ENCODE measurements at regions not wholly inside any gene's neighbourhood (a gene's known extent, or its start where the extent isn't known, plus 50 kb on each side); places are given as distances from the start of the nearest gene placed in this dataset.
"Not testable (repeated sequence)": the region's sequence is repeated elsewhere in the genome, so short reads cannot be mapped to it uniquely, and the experiment has no call there.

GRCh38 chr4:124075276-124075675 lies 637.3 kb downstream of the ANKRD50 start:
- DNase-seq = not testable (repeated sequence)

GRCh38 chr4:124079174-124079780 lies 633.3 kb downstream of the ANKRD50 start:
- DNase-seq = no peak

- no peak for DNase-seq
Measured at GRCh38 chr4:124083711-124084110, 628.8 kb downstream of the ANKRD50 start.

- no peak for DNase-seq
Measured at GRCh38 chr4:124085561-124086180, 626.9 kb downstream of the ANKRD50 start.

- DNase-seq = no peak
Measured at GRCh38 chr4:124090021-124090420, 622.5 kb downstream of the ANKRD50 start.

- DNase-seq = no peak
Measured at GRCh38 chr4:124092101-124092500, 620.4 kb downstream of the ANKRD50 start.

- DNase-seq = no peak
Measured at GRCh38 chr4:124092541-124092984, 620.0 kb downstream of the ANKRD50 start.

GRCh38 chr4:124095621-124096020 lies 616.9 kb downstream of the ANKRD50 start:
- no peak for DNase-seq

GRCh38 chr4:124096290-124096689 lies 616.2 kb downstream of the ANKRD50 start:
- no peak for DNase-seq

- DNase-seq = no peak
Measured at GRCh38 chr4:124097447-124097846, 615.1 kb downstream of the ANKRD50 start.

- no peak for DNase-seq
Measured at GRCh38 chr4:124104101-124104500, 608.4 kb downstream of the ANKRD50 start.

GRCh38 chr4:124104628-124105027 lies 607.9 kb downstream of the ANKRD50 start:
- DNase-seq = no peak

- no peak for DNase-seq
Measured at GRCh38 chr4:124105212-124105611, 607.3 kb downstream of the ANKRD50 start.

GRCh38 chr4:124111411-124111810 lies 601.1 kb downstream of the ANKRD50 start:
- DNase-seq = no peak

- no peak for DNase-seq
Measured at GRCh38 chr4:124111922-124112321, 600.6 kb downstream of the ANKRD50 start.

- DNase-seq = no peak
Measured at GRCh38 chr4:124118061-124118460, 594.5 kb downstream of the ANKRD50 start.

GRCh38 chr4:124121461-124121971 lies 591.0 kb downstream of the ANKRD50 start:
- DNase-seq = no peak

GRCh38 chr4:124123181-124123580 lies 589.4 kb downstream of the ANKRD50 start:
- no peak for DNase-seq

- DNase-seq = no peak
Measured at GRCh38 chr4:124123721-124124120, 588.8 kb downstream of the ANKRD50 start.

- DNase-seq = not testable (repeated sequence)
Measured at GRCh38 chr4:124131324-124131723, 581.2 kb downstream of the ANKRD50 start.

GRCh38 chr4:124132161-124132560 lies 580.4 kb downstream of the ANKRD50 start:
- no peak for DNase-seq

GRCh38 chr4:124133753-124134152 lies 578.8 kb downstream of the ANKRD50 start:
- DNase-seq = no peak

- no peak for DNase-seq
Measured at GRCh38 chr4:124135409-124135813, 577.1 kb downstream of the ANKRD50 start.

- DNase-seq = no peak
Measured at GRCh38 chr4:124139044-124139443, 573.5 kb downstream of the ANKRD50 start.

- no peak for DNase-seq
Measured at GRCh38 chr4:124143632-124144031, 568.9 kb downstream of the ANKRD50 start.
